ENCODE measurements at regions not wholly inside any gene's neighbourhood (a gene's known extent, or its start where the extent isn't known, plus 50 kb on each side); places are given as distances from the start of the nearest gene placed in this dataset.

GRCh38 chr5:86861512-86861911 lies 243.8 kb downstream of the COX7C start:
- TF ChIP-seq TCF12 (IDR thresholded peaks at IDR 0.05; ENCODE audit: low read depth) (0 out of 2 replicates have a peak, but pooled peaks have one; percentile 27), REST (IDR thresholded peaks at IDR 0.05; ENCODE audit: low read depth) (no peak), EP300 (IDR thresholded peaks at IDR 0.05; ENCODE audit: borderline replicate concordance) (peak; percentile 53; the same call in 1 of the 2 replicates), TAF1 (IDR thresholded peaks at IDR 0.05; ENCODE audit: low read depth) (no peak), EGR1 (IDR thresholded peaks at IDR 0.05) (no peak), CREB1 (IDR thresholded peaks at IDR 0.05; ENCODE audit: low read depth) (no peak), TEAD4 (IDR thresholded peaks at IDR 0.05) (peak; percentile 30; the same call in 1 of the 2 replicates), MAX (IDR thresholded peaks at IDR 0.05) (no peak), NFIC (IDR thresholded peaks at IDR 0.05) (peak; percentile 56), RAD21 (IDR thresholded peaks at IDR 0.05; ENCODE audit: low read depth) (no peak), YY1 (IDR thresholded peaks at IDR 0.05; ENCODE audit: low read depth) (no peak), FOXM1 (IDR thresholded peaks at IDR 0.05; ENCODE audit: borderline replicate concordance, low read depth) (no peak), CEBPB (IDR thresholded peaks at IDR 0.05) (no peak), ZBTB7A (IDR thresholded peaks at IDR 0.05; ENCODE audit: low read depth) (no peak)
